Ovary (tissue), 7 donors: ENCODE measurements at regions not wholly inside any gene's neighbourhood (a gene's known extent, or its start where the extent isn't known, plus 50 kb on each side); places are given as distances from the start of the nearest gene placed in this dataset.

ENCODE experiments used
- DNase-seq, 5 donors: peaks; one replicate each; pipeline ENCODE4 v3.0.0-alpha.2; 2019 to 2020
- H3K27ac ChIP-seq, 2 donors: fragments of 200-600 bp; one replicate each; pipeline versions ENCODE4 v1.5.1 to v1.8.0; 2019 to 2022
- H3K27me3 ChIP-seq: fragments of 200-600 bp; one replicate; pipeline ENCODE4 v1.8.0; 2022
- H3K36me3 ChIP-seq: fragments of 200-600 bp; sonication (generic); one replicate; pipeline ENCODE4 v1.5.1; 2019
- H3K4me1 ChIP-seq: one replicate; pipeline ENCODE4 v1.8.1; 2013; ENCODE audit warnings: mild to moderate bottlenecking, moderate library complexity; ENCODE audit not compliant: insufficient read depth
- H3K4me3 ChIP-seq: fragments of 200-600 bp; sonication (generic); one replicate; pipeline ENCODE4 v1.5.1; 2017
- H3K9me3 ChIP-seq, 2 donors: fragments of 200-600 bp in 1 of 2; sonication (generic) in 1 of 2; one replicate each; pipeline versions ENCODE4 v1.5.1 to v1.8.1; 2013 to 2019; ENCODE audit warnings: mild to moderate bottlenecking in 1 of 2, moderate library complexity in 1 of 2
- CTCF ChIP-seq, 3 donors: fragments of 450-650 bp in 2 of 3; fragments of 200-600 bp in 1 of 3; IDR thresholded peaks; one replicate each; pipeline versions ENCODE4 v1.5.1 to v1.8.0; 2016 to 2022; ENCODE audit warnings: antibody characterized with exemption in 3 of 3, mild to moderate bottlenecking in 1 of 3
- EP300 ChIP-seq: sonication (generic); formaldehyde crosslinking; IDR thresholded peaks from one replicate; pipeline ENCODE4 v1.6.1; 2017; ENCODE audit warnings: antibody characterized with exemption
- POLR2A ChIP-seq: fragments of 450-650 bp; IDR thresholded peaks from one replicate; pipeline ENCODE4 v1.6.1; 2017; ENCODE audit warnings: antibody characterized with exemption, mild to moderate bottlenecking, moderate library complexity
- WGBS, 3 donors: extraction: QIAGEN DNeasy Blood & Tissue Kit in 1 of 3; methylation state at CpG; one replicate each; pipeline versions ENCODE4 v1.1.5 to v1.1.7; 2013 to 2017; 5-methylcytosine and 5-hydroxymethylcytosine counted together
- intact Hi-C, 4 donors: fragments of 100-400 bp; cut with DNase I; formaldehyde crosslinking; loops; one replicate each; pipeline versions ENCODE4 v1.11.0 to v1.15.1; 2022 to 2023
- donor health status: DM: no; HTN: no; CAD: no; lungs with moderate emphysema.
- donor health status: DM: no; HTN: no; CAD: no.
- donor health status: Bipolar disorder and iron deficiency.
- donor health status: DM: no; HTN: no; CAD: no.
- donor health status: DM: yes; HTN: yes; CAD: no.

GRCh38 chrX:14420841-14421240 is 108.5 kb upstream of the GLRA2 start:
- Histone ChIP-seq H3K4me1 (no peaks in the 10 kb centered on the region), H3K27ac (no peak overlapping the region), H3K36me3 (no peaks in the 10 kb centered on the region), H3K27me3 (no peaks in the 10 kb centered on the region), H3K4me3 (no peak overlapping the region), H3K9me3 (no peaks in the 10 kb centered on the region)
- peak in 1 of 5 donors; percentile 13 for DNase-seq
- intact Hi-C loops = no loop called here
- 7 to 13% (median 12%) methylated on average over 2 of the region's 2 CpGs for WGBS, 3 donors
- TF ChIP-seq POLR2A (no peak), CTCF (IDR thresholded peaks at IDR 0.05) (no peak), EP300 (no peak)

DNA sequence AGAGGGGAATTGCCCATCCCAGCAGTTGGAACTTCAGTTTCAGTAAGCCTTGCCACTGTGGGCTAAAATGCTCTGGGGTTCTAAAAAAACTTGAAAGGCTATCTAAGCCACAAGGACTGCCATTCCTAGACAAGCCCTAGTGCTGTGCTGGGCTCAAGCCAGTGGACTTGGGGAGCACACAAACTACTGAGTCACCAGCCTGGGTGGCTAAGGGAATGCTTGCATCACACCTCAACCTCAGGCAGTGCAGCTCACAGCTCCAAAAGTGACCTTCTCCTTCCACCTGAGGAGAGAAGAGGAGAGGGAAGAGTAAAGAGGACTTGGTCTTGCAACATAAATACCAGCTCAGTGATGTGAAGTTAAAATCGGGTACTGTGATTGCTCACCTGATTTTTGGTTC is 116.7 kb upstream of the GLRA2 start:
- no peak for TF ChIP-seq EP300
- TF ChIP-seq CTCF (IDR thresholded peaks at IDR 0.05) = no peak
- TF ChIP-seq POLR2A = no peak
- Histone ChIP-seq H3K9me3 (no peaks in the 10 kb centered on the region), H3K4me1 (no peaks in the 10 kb centered on the region), H3K27ac (no peak overlapping the region), H3K4me3 (no peak overlapping the region), H3K36me3 (no peaks in the 10 kb centered on the region), H3K27me3 (no peaks in the 10 kb centered on the region)
- 56 to 79% (median 78%) methylated on average over 1 of the region's 1 CpG for WGBS, 3 donors
- intact Hi-C loops = no loop called here
- no peak for DNase-seq

GRCh38 chrX:14411326-14411725 is 118.0 kb upstream of the GLRA2 start:
- no peaks in the 10 kb centered on the region for H3K9me3 ChIP-seq
- whole genome bisulfite sequencing, 3 donors = 23 to 45% (median 38%) methylated on average over 1 of the region's 1 CpG
- DNase-seq = no peak
- H3K27ac ChIP-seq = no peak overlapping the region
- H3K27me3 ChIP-seq = peaks cover 3% of the 10 kb centered on the region
- TF ChIP-seq POLR2A = no peak
- no peak for TF ChIP-seq EP300
- no peak for TF ChIP-seq CTCF (IDR thresholded peaks at IDR 0.05)
- H3K4me1 ChIP-seq = no peaks in the 10 kb centered on the region
- no peaks in the 10 kb centered on the region for H3K36me3 ChIP-seq
- no peak overlapping the region for H3K4me3 ChIP-seq
- intact Hi-C loops = no loop called here

- intact Hi-C loops = no loop called here
- Histone ChIP-seq H3K27me3 (peaks cover 3% of the 10 kb centered on the region), H3K36me3 (no peaks in the 10 kb centered on the region), H3K27ac (no peak overlapping the region), H3K9me3 (no peaks in the 10 kb centered on the region), H3K4me1 (no peaks in the 10 kb centered on the region), H3K4me3 (no peak overlapping the region)
- 39 to 57% (median 57%) methylated on average over 2 of the region's 2 CpGs for WGBS, 3 donors
- DNase-seq = no peak
- no peak for TF ChIP-seq POLR2A
- no peak for TF ChIP-seq EP300
- TF ChIP-seq CTCF (IDR thresholded peaks at IDR 0.05) = no peak
Observed at GRCh38 chrX:14409341-14409740, 120.0 kb upstream of the GLRA2 start.

DNA sequence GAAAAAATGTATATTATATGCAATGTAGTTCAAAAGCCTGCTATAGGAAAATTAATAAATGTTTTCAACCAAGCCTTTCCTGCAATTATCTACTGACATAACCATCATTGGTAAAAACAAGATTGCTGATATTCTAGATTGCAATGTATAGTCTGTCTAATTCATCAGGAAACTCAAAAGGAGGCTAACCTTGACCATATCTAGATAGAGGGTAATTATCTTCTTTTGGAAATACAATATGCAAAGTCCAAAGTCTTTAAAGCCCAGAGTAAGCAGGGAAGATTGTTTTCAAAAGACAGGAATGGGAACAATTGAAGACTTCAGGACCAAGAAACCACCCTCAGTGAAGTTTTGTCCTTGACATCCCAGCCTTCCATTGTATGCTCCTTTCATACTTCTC is 123.1 kb upstream of the GLRA2 start:
- intact Hi-C loops = no loop called here
- H3K9me3 ChIP-seq = no peaks in the 10 kb centered on the region
- H3K27ac ChIP-seq = no peak overlapping the region
- no peak for DNase-seq
- H3K4me1 ChIP-seq = no peaks in the 10 kb centered on the region
- H3K4me3 ChIP-seq = no peak overlapping the region
- peaks cover 3% of the 10 kb centered on the region for H3K27me3 ChIP-seq
- H3K36me3 ChIP-seq = no peaks in the 10 kb centered on the region
- TF ChIP-seq CTCF (IDR thresholded peaks at IDR 0.05) = no peak
- no peak for TF ChIP-seq POLR2A
- TF ChIP-seq EP300 = no peak
